Tibial nerve (tissue), 4 donors: ENCODE measurements at regions not wholly inside any gene's neighbourhood (a gene's known extent, or its start where the extent isn't known, plus 50 kb on each side); places are given as distances from the start of the nearest gene placed in this dataset.

Source experiments
- CTCF ChIP-seq, 5 experiments: fragments of 200-600 bp in 3 of 5; fragments of 450-650 bp in 2 of 5; sonication (generic) in 3 of 5; IDR thresholded peaks; one replicate each; pipeline ENCODE4 v1.5.1; 2016 to 2019; ENCODE audit warnings: antibody characterized with exemption in 5 of 5, mild to moderate bottlenecking in 3 of 5, moderate library complexity in 2 of 5
- EP300 ChIP-seq, 2 donors: sonication (generic); formaldehyde crosslinking; IDR thresholded peaks; one replicate each; pipeline ENCODE4 v1.6.1; 2017; ENCODE audit warnings: antibody characterized with exemption in 2 of 2, mild to moderate bottlenecking in 1 of 2
- POLR2A ChIP-seq, 2 donors: fragments of 450-650 bp; IDR thresholded peaks; one replicate each; pipeline ENCODE4 v1.6.1; 2017; ENCODE audit warnings: antibody characterized with exemption in 2 of 2, mild to moderate bottlenecking in 2 of 2, moderate library complexity in 2 of 2

GRCh38 chr3:65037861-65038260 is 350.1 kb upstream of the ADAMTS9 start:
- no peak for TF ChIP-seq CTCF (IDR thresholded peaks at IDR 0.05)
- no peak for TF ChIP-seq POLR2A (IDR thresholded peaks at IDR 0.05)
- no peak for TF ChIP-seq EP300 (IDR thresholded peaks at IDR 0.05)
